GM18861 (cell line): ENCODE measurements at regions not wholly inside any gene's neighbourhood (a gene's known extent, or its start where the extent isn't known, plus 50 kb on each side); places are given as distances from the start of the nearest gene placed in this dataset.
"Not testable (repeated sequence)": the region's sequence is repeated elsewhere in the genome, so short reads cannot be mapped to it uniquely, and the experiment has no call there.

ENCODE experiments used
- ATAC-seq: cut with Tn5 transposase; IDR thresholded peaks from one replicate; pipeline ENCODE4 v1.9.1; 2021; ENCODE audit not compliant: unreplicated experiment

- ATAC-seq, result no peak
Measured at GRCh38 chr5:118220556-118221195, 767.7 kb downstream of the DTWD2 start.

DNA sequence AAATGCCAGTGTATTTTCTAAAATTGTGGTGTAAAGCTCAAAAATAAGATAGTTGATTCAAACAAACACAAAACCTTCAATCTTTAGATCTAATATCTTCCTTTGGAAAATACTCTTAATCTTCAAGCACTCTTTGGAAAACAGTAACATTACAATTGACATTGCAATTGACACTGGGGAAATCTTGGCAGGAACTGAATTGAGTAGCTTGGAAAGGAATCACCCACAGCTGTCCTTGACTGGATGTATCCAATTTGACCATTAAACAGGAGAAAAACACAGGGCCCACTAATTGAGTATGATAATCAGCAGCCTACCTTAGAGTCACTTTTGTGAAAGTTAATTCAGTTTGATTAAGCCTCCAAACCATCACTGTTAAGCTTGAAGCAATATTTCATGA is 776.7 kb downstream of the DTWD2 start:
- ATAC-seq, result no peak

DNA sequence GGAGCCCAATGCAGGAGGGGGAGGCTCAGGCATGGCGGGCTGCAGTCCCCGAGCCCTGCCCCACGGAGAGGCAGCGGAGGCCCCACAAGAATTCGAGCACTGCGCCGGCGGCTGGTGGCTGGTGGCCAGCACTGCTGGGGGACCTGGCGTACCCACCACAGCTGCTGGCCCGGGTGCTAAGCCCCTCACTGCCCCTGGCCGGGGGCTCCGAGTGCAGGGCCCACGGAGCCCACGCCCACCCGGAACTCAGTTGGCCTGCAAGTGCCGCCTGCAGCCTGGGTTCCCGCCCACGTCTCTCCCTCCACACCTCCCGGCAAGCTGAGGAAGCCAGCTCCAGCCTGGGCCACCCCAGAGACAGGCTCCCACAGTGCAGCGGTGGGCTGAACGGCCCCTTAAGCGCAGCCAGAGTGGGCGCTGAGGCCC is 780.3 kb downstream of the DTWD2 start:
- ATAC-seq, result no peak

DNA sequence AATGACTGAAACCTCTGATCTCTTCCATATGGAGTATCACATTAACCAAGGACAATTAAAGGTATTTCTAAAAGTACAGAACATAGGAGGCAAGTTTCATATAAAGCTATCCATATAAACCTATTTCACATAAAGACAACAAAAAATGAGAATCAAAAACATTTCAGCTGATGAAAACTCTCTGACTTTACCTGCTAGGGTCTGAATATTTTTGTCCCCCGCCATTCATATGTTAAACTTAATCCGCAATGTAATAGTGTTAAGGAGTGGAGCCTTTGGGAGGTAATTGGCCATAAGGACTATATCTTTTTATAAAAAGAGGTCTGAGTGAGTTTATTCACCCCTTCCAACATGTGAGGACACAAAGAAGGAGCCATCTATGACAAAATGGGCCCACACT is 788.5 kb downstream of the DTWD2 start:
- ATAC-seq, result no peak

- ATAC-seq, result no peak
Measured at GRCh38 chr5:118196229-118196628, 792.1 kb downstream of the DTWD2 start.

DNA sequence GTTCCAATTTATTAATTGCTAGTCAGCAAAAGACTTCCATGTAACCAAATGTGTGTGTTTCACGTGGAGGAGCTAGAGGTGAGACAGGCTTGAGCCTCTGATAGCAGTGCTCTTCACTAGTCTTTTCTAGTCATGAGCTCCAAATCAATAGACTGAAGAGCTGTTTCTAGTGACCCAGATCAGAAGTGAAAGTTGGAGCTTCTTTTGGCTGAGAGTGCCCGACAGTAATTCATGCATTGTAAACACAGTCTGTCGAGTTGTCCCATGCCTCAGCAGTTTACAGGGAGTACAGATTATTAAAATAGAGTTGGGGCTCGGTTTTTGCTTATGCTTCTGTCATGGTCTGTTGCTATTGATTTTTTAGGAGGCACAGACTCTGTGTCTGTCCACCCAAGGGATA is 793.1 kb downstream of the DTWD2 start:
- no peak for ATAC-seq

- no peak for ATAC-seq
Measured at GRCh38 chr5:118193194-118193905, 795.0 kb downstream of the DTWD2 start.

GRCh38 chr5:118185018-118185417 is 803.3 kb downstream of the DTWD2 start:
- ATAC-seq, result no peak

GRCh38 chr5:118176146-118176545 is 812.2 kb downstream of the DTWD2 start:
- ATAC-seq, result no peak

DNA sequence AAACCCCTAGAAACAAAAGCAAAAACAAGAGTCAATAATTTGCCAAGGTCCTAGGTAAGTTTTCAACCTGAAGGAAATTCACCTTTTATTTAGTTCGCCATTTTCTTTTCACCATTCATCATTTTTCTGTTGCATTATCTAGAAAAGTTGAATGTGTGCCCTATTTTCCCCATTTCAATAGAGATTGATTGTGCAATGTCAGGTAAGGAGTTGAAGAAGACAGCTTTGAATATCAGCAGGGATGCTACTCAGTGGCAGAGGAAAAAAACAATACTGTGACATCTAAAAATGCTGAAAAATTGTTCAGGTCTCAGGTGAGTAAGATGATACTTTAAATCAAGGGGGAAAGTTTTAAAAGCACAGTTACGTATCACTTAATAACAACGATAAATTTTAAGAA is 813.7 kb downstream of the DTWD2 start:
- ATAC-seq, result no peak

DNA sequence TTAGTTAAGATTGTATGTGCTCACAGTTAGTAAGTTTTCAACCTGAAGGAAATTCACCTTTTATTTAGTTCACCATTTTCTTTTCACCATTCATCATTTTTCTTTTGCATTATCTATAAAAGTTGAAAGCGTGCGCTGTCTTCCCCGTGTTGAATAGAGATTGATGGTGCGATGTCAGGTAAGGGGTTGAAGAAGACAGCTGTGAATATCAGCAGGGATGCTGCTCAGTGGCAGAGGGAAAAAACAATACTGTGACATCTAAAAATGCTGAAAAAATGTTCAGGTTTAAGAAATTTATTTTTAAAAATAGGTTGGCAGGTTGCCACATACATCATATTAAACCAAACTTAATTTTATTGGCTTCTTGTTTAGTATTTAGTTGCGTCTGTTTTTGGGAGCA is 815.0 kb downstream of the DTWD2 start:
- ATAC-seq, result no peak

GRCh38 chr5:118165619-118166018 is 822.7 kb downstream of the DTWD2 start:
- ATAC-seq, result no peak

DNA sequence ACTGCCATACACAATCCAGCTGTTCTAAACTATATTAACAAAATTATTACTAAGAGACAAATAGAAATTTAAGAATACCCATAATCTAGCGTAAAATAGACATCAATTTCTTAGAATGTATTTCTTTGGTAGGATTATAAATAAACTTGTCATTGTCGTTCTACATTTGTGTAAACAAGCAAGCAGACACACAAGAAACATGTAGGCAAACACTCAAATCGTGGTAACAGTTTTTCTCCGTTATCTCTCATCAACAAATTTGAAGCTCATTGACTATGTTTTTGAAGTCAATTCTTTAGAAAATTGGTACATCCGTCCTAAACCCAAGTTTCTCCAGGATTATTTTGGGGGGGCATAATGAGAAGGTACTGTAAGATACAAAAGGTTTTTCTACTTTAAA is 832.2 kb downstream of the DTWD2 start:
- no peak for ATAC-seq

GRCh38 chr5:118146824-118147223 is 841.5 kb downstream of the DTWD2 start:
- no peak for ATAC-seq

- no peak for ATAC-seq
Measured at GRCh38 chr5:118144540-118144939, 843.8 kb downstream of the DTWD2 start.

- no peak for ATAC-seq
Measured at GRCh38 chr5:118139361-118139760, 849.0 kb downstream of the DTWD2 start.

GRCh38 chr5:118126159-118126558 is 862.2 kb downstream of the DTWD2 start:
- ATAC-seq, result no peak

GRCh38 chr5:118125687-118126086 is 862.7 kb downstream of the DTWD2 start:
- ATAC-seq, result no peak

DNA sequence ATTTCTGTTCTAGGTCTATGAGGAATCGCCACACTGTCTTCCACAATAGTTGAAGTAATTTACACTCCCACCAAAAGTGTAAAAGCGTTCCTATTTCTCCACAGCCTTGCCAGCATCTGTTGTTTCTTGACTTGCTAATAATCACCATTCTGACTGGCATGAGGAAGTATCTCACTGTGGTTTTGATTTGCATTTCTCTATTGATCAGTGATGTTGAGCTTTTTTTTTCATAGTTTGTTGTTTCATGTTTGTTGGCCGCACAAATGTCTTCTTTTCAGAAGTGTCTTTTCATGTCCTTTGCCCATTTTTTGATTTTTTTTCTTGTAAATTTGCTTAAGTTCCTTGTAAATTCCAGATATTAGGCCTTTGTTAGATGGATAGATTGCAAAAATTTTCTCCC is 867.1 kb downstream of the DTWD2 start:
- no peak for ATAC-seq

DNA sequence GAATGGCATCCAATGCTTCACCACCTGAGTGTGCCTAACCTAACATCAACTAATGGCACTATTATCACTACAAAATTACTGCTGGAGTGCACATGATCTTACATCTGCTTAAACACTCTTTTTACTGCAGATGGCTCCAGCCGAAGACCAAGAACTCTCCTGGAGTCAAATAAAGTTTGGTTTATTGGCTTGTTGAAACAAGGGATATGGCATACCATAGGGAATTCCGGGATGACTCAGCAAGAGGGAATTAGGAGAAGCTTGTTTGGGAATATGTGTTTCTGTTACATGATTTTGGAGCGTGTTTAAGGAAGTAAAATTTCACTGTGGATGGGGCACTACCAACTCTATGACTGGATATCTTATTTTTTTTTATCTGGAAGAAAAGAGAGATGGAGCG is 872.6 kb downstream of the DTWD2 start:
- no peak for ATAC-seq

GRCh38 chr5:118111956-118112355 is 876.4 kb downstream of the DTWD2 start:
- no peak for ATAC-seq

DNA sequence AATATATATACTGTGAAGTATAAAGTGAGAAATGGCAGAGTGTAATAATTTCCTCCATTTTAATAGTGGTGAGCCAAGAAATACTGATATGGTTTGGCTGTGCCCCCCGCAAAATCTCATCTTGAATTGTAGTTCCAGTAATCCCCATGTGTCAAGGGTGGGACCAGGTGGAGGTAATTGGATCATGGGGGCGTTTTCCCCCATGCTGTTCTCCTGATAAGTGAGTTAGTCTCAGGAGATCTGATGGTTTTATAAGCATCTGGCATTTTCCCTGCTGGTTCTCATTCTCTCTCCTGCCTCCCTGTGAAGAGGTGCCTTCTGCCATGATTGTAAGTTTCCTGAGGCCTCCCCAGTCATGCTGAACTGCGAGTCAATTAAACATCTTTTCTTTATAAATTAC is 881.1 kb downstream of the DTWD2 start:
- not testable (repeated sequence) for ATAC-seq

DNA sequence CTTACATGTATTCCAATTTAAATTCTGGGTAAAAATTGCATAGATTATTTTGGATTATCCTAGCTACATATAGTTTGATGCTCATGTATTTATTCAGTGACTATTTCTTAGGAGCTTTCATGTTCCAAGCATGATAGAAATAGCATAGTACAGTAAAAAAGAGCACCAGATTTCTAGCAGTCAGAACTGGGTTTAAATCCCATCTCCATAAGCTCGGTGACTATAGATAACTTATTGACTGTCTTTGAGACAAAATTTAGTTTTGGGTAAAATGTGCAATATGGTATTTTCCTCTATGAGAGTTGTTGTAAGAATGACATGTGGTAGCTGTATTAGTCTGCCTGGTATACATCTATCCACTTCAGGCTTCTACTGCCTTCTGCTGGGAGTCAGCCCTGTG is 889.6 kb downstream of the DTWD2 start:
- ATAC-seq, result no peak
